Subcutaneous abdominal adipose tissue (tissue), 5 donors: ENCODE measurements at regions not wholly inside any gene's neighbourhood (a gene's known extent, or its start where the extent isn't known, plus 50 kb on each side); places are given as distances from the start of the nearest gene placed in this dataset.

Source experiments
- H3K27ac ChIP-seq: one replicate; pipeline ENCODE4 v1.7.0; 2013; ENCODE audit warnings: low read depth, mild to moderate bottlenecking, inconsistent platforms, low read length, moderate library complexity
- H3K27me3 ChIP-seq, 5 donors: one replicate each; pipeline ENCODE4 v1.7.0; 2013; ENCODE audit warnings: low read length in 5 of 5, inconsistent platforms in 1 of 5; ENCODE audit not compliant: control insufficient read depth in 5 of 5, insufficient read depth in 4 of 5
- H3K36me3 ChIP-seq, 5 donors: one replicate each; pipeline ENCODE4 v1.7.0; 2013; ENCODE audit warnings: low read length in 5 of 5; ENCODE audit not compliant: control insufficient read depth in 5 of 5, insufficient read depth in 5 of 5
- H3K4me1 ChIP-seq, 5 donors: one replicate each; pipeline ENCODE4 v1.7.0; 2013; ENCODE audit warnings: low read length in 5 of 5, mild to moderate bottlenecking in 3 of 5, moderate library complexity in 1 of 5; ENCODE audit not compliant: control insufficient read depth in 5 of 5, insufficient read depth in 5 of 5
- H3K4me3 ChIP-seq, 5 donors: one replicate each; pipeline ENCODE4 v1.7.0; 2013; ENCODE audit warnings: low read length in 5 of 5, low read depth in 1 of 5
- H3K9ac ChIP-seq, 5 donors: one replicate each; pipeline ENCODE4 v1.7.0; 2013; ENCODE audit warnings: low read length in 5 of 5, mild to moderate bottlenecking in 4 of 5, moderate library complexity in 3 of 5
- H3K9me3 ChIP-seq, 5 donors: one replicate each; pipeline ENCODE4 v1.7.0; 2013; ENCODE audit warnings: low read length in 5 of 5; ENCODE audit not compliant: control insufficient read depth in 5 of 5
- donor health status: healthy.
- donor health status: healthy.
- donor health status: healthy.
- donor health status: healthy.
- donor health status: healthy.

GRCh38 chr5:88658886-88659285, 224.1 kb downstream of the MEF2C start:
- Histone ChIP-seq H3K4me3 (no peak overlapping the region), H3K9me3 (peaks cover 0 to 2% (median 0%) of the 10 kb centered on the region in 5 donors), H3K36me3 (no peaks in the 10 kb centered on the region), H3K4me1 (peaks cover 0 to 19% (median 11%) of the 10 kb centered on the region in 5 donors), H3K27ac (no peak overlapping the region), H3K9ac (no peak overlapping the region), H3K27me3 (peaks cover 25 to 50% (median 38%) of the 10 kb centered on the region in 5 donors)

DNA sequence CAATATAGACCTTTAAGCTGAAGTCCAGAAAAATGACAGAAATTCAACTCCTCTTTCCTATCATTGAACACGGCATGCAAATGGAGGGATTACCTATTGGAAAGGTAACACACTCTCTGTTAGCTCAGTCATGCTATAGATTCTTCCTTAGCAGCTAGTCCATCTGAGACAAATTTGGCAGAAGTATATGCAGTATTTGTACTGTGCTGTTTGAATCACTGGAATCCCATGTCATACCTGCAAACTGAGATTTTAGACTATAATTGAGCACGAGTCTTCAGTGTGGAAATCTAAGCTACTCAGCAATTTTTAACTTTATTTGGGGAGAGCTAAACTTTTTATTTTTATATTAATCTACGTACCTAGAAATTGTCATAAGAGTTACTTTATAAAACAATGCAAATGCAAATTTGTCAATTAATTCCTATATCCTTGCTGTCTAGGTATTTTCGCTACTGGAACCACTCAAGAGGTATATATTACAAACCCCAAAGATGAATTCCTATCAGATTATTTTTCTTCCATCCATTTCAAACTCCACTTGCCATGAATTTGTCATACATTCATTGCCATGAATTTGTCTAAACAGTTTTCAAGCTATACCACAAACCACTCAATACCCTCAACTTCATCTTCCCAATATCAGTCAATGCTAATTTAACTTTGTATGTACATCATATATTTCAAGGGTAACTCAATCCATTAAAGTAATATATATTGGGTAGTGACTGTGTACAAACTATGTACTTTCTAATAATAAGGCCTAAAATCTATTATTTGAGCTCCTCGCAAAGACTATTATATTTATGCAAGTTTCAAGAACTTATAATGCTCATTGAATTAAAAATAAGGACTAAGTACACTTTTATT, 224.8 kb downstream of the MEF2C start:
- Histone ChIP-seq H3K9me3 (peaks cover 0 to 2% (median 0%) of the 10 kb centered on the region in 5 donors), H3K27me3 (peaks cover 25 to 43% (median 31%) of the 10 kb centered on the region in 5 donors), H3K4me3 (no peak overlapping the region), H3K36me3 (no peaks in the 10 kb centered on the region), H3K9ac (no peak overlapping the region), H3K4me1 (peaks cover 0 to 19% (median 11%) of the 10 kb centered on the region in 5 donors), H3K27ac (no peak overlapping the region)

- H3K4me3 ChIP-seq, result no peak overlapping the region
- H3K9ac ChIP-seq, result no peak overlapping the region
- H3K4me1 ChIP-seq, result peaks cover 0 to 19% (median 11%) of the 10 kb centered on the region in 5 donors
- peaks cover 0 to 2% (median 0%) of the 10 kb centered on the region in 5 donors for H3K9me3 ChIP-seq
- no peak overlapping the region for H3K27ac ChIP-seq
- H3K27me3 ChIP-seq, result peaks cover 20 to 36% (median 29%) of the 10 kb centered on the region in 5 donors
- H3K36me3 ChIP-seq, result no peaks in the 10 kb centered on the region
Measured at GRCh38 chr5:88657136-88657535, 225.8 kb downstream of the MEF2C start.

- no peak overlapping the region for H3K27ac ChIP-seq
- peaks cover 0 to 17% (median 11%) of the 10 kb centered on the region in 5 donors for H3K4me1 ChIP-seq
- no peaks in the 10 kb centered on the region for H3K36me3 ChIP-seq
- no peak overlapping the region for H3K9ac ChIP-seq
- peaks cover 0 to 2% (median 0%) of the 10 kb centered on the region in 5 donors for H3K9me3 ChIP-seq
- no peak overlapping the region for H3K4me3 ChIP-seq
- H3K27me3 ChIP-seq, result peaks cover 15 to 30% (median 24%) of the 10 kb centered on the region in 5 donors
Measured at GRCh38 chr5:88656221-88656950, 226.6 kb downstream of the MEF2C start.

DNA sequence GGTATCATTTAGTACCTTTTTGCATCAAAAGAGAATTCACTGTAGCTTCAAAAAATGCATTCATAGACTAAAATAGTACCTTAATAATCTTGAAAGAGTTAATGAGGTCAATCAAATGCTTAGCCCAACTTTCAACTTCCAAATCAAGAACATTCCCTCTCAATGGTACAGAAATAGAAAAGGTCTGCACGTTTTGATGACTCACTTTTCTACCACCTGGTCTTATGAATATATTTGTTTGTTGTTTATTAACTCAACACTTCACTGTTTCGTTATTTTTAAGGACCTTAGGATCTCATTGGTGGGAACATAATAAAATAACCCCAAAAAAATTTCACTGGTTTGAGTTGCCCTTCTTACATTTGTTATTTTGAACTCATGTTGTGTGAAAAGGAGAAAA, 229.5 kb downstream of the MEF2C start:
- Histone ChIP-seq H3K9me3 (no peaks in the 10 kb centered on the region), H3K36me3 (no peaks in the 10 kb centered on the region), H3K27ac (no peak overlapping the region), H3K27me3 (peaks cover 0 to 9% (median 2%) of the 10 kb centered on the region in 5 donors), H3K4me1 (no peaks in the 10 kb centered on the region), H3K9ac (no peak overlapping the region), H3K4me3 (no peak overlapping the region)

GRCh38 chr5:88647901-88648300, 235.1 kb downstream of the MEF2C start:
- H3K36me3 ChIP-seq, result no peaks in the 10 kb centered on the region
- H3K9me3 ChIP-seq, result no peaks in the 10 kb centered on the region
- no peak overlapping the region for H3K4me3 ChIP-seq
- H3K27me3 ChIP-seq, result peaks cover 0 to 5% (median 0%) of the 10 kb centered on the region in 5 donors
- no peak overlapping the region for H3K9ac ChIP-seq
- H3K4me1 ChIP-seq, result no peaks in the 10 kb centered on the region
- H3K27ac ChIP-seq, result no peak overlapping the region

DNA sequence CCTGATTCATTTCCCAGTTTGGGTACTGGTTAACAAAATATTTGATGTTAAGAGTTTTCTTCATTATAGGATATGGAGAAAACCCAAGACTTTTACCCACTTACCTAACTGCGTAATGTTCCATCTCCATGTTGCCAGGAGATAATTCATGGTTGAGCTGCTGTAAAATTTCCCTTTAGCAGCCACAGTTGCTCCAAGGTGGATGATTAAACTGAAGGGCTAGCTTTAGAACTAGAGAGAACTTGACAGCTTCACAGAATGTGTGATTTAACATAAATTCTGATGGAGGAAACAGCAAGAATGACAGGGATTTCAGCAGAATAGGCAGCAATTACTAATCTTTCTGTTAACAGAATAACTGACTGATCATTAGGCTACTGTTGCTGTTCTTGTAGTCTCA, 236.1 kb downstream of the MEF2C start:
- no peak overlapping the region for H3K9ac ChIP-seq
- H3K36me3 ChIP-seq, result no peaks in the 10 kb centered on the region
- no peaks in the 10 kb centered on the region for H3K4me1 ChIP-seq
- H3K27ac ChIP-seq, result no peak overlapping the region
- H3K27me3 ChIP-seq, result peaks cover 0 to 5% (median 0%) of the 10 kb centered on the region in 5 donors
- no peaks in the 10 kb centered on the region for H3K9me3 ChIP-seq
- H3K4me3 ChIP-seq, result no peak overlapping the region

GRCh38 chr5:88644676-88645075, 238.3 kb downstream of the MEF2C start:
- Histone ChIP-seq H3K9ac (no peak overlapping the region), H3K4me3 (no peak overlapping the region), H3K9me3 (no peaks in the 10 kb centered on the region), H3K27ac (no peak overlapping the region), H3K4me1 (no peaks in the 10 kb centered on the region), H3K36me3 (no peaks in the 10 kb centered on the region), H3K27me3 (peaks cover 0 to 5% (median 0%) of the 10 kb centered on the region in 5 donors)

DNA sequence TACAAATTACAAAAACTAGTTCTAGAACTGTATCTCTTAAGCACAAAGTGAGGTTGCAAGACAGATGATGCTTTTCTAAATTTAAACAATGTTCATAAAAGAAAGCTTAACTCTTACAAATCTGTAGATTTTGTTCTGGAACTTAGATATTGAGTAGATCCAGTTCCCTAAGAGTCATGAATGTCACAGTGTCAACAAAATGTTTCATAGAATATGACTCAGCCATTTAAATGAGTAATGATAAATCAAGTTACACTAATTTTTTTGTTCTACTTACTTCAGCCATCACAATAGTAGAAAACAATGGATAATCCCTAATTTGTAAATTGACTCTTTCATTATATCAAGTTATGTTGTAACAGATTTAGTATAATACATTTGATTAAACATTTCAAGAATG, 239.7 kb downstream of the MEF2C start:
- Histone ChIP-seq H3K9ac (no peak overlapping the region), H3K27me3 (peaks cover 0 to 5% (median 0%) of the 10 kb centered on the region in 5 donors), H3K4me3 (no peak overlapping the region), H3K4me1 (no peaks in the 10 kb centered on the region), H3K27ac (no peak overlapping the region), H3K36me3 (no peaks in the 10 kb centered on the region), H3K9me3 (no peaks in the 10 kb centered on the region)

- H3K9me3 ChIP-seq, result no peaks in the 10 kb centered on the region
- H3K9ac ChIP-seq, result no peak overlapping the region
- H3K4me3 ChIP-seq, result no peak overlapping the region
- H3K4me1 ChIP-seq, result no peaks in the 10 kb centered on the region
- no peaks in the 10 kb centered on the region for H3K36me3 ChIP-seq
- H3K27ac ChIP-seq, result no peak overlapping the region
- H3K27me3 ChIP-seq, result peaks cover 0 to 6% (median 0%) of the 10 kb centered on the region in 5 donors
Measured at GRCh38 chr5:88634014-88634413, 249.0 kb downstream of the MEF2C start.
